HL-60 (cell line): ENCODE measurements at regions not wholly inside any gene's neighbourhood (a gene's known extent, or its start where the extent isn't known, plus 50 kb on each side); places are given as distances from the start of the nearest gene placed in this dataset.

Experiments
- CTCF ChIP-seq: IDR thresholded peaks from one replicate; pipeline ENCODE4 v1.5.1; 2011; ENCODE audit warnings: low read length, control low read depth, inconsistent platforms; ENCODE audit not compliant: insufficient read depth
- SPI1 ChIP-seq: IDR thresholded peaks from 2 replicates; pipeline ENCODE4 v1.6.1; 2012; ENCODE audit warnings: low read depth, mild to moderate bottlenecking, borderline replicate concordance

- TF ChIP-seq CTCF, result no peak
- TF ChIP-seq SPI1, result no peak
These were observed 700.8 kb downstream of the MAT2B start for GRCh38 chr5:164206196-164206595.
